GM18511 (cell line): ENCODE measurements at regions not wholly inside any gene's neighbourhood (a gene's known extent, or its start where the extent isn't known, plus 50 kb on each side); places are given as distances from the start of the nearest gene placed in this dataset.
"Not testable (repeated sequence)": the region's sequence is repeated elsewhere in the genome, so short reads cannot be mapped to it uniquely, and the experiment has no call there.

Experiments used
- ATAC-seq: cut with Tn5 transposase; IDR thresholded peaks from one replicate; pipeline ENCODE4 v1.9.1; 2021; ENCODE audit warnings: mild to moderate bottlenecking, moderate library complexity; ENCODE audit not compliant: unreplicated experiment

- ATAC-seq, result no peak
These were observed 451.0 kb downstream of the RNF144A start for GRCh38 chr2:7368211-7368610.

GRCh38 chr2:7373156-7373555, 455.9 kb downstream of the RNF144A start:
- ATAC-seq, result no peak

GRCh38 chr2:7375901-7376300, 458.7 kb downstream of the RNF144A start:
- ATAC-seq, result no peak

GRCh38 chr2:7377916-7378569, 460.8 kb downstream of the RNF144A start:
- no peak for ATAC-seq

GRCh38 chr2:7378591-7378990, 461.4 kb downstream of the RNF144A start:
- no peak for ATAC-seq

- no peak for ATAC-seq
These were observed 462.6 kb downstream of the RNF144A start for GRCh38 chr2:7379799-7380198.

- no peak for ATAC-seq
These were observed 467.6 kb downstream of the RNF144A start for GRCh38 chr2:7384773-7385349.

- not testable (repeated sequence) for ATAC-seq
These were observed 473.1 kb downstream of the RNF144A start for GRCh38 chr2:7390311-7390710.

GRCh38 chr2:7392076-7392787, 475.0 kb downstream of the RNF144A start:
- ATAC-seq, result no peak

- no peak for ATAC-seq
These were observed 477.0 kb downstream of the RNF144A start for GRCh38 chr2:7394195-7394594.

- ATAC-seq, result no peak
These were observed 483.4 kb downstream of the RNF144A start for GRCh38 chr2:7400628-7401027.

GRCh38 chr2:7403092-7403775, 486.0 kb downstream of the RNF144A start:
- no peak for ATAC-seq

- ATAC-seq, result no peak
These were observed 488.9 kb downstream of the RNF144A start for GRCh38 chr2:7405861-7406715.

GRCh38 chr2:7407001-7407400, 489.8 kb downstream of the RNF144A start:
- ATAC-seq, result no peak

GRCh38 chr2:7407906-7408680, 490.9 kb downstream of the RNF144A start:
- ATAC-seq, result no peak

- ATAC-seq, result no peak
These were observed 494.5 kb downstream of the RNF144A start for GRCh38 chr2:7411691-7412090.

- no peak for ATAC-seq
These were observed 500.9 kb downstream of the RNF144A start for GRCh38 chr2:7417845-7418742.

- ATAC-seq, result no peak
These were observed 502.0 kb downstream of the RNF144A start for GRCh38 chr2:7419186-7419585.

- ATAC-seq, result no peak
These were observed 502.7 kb downstream of the RNF144A start for GRCh38 chr2:7419814-7420311.
